ENCODE measurements at regions not wholly inside any gene's neighbourhood (a gene's known extent, or its start where the extent isn't known, plus 50 kb on each side); places are given as distances from the start of the nearest gene placed in this dataset.

DNA sequence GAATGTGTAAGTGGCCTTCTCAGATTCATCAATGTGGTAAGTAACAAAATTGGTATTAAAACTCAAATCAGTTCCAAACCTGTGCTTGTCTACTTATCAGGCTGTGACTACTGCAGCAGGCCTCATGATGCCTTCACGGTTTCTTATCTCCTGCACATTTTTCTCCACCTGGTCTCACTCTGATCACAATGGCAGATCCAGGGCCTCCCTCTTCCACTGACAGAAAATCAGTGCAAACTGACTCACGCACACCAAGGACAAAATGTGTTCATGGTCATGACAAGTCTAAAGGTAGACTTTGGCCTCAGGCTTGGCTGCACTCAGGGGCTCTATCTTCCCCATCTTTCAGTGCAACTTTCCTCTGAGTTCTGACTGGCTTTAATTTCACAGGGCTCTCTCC, 56.7 kb upstream of the ATP1A1 start (continued):
- TF ChIP-seq, protein P1, sequence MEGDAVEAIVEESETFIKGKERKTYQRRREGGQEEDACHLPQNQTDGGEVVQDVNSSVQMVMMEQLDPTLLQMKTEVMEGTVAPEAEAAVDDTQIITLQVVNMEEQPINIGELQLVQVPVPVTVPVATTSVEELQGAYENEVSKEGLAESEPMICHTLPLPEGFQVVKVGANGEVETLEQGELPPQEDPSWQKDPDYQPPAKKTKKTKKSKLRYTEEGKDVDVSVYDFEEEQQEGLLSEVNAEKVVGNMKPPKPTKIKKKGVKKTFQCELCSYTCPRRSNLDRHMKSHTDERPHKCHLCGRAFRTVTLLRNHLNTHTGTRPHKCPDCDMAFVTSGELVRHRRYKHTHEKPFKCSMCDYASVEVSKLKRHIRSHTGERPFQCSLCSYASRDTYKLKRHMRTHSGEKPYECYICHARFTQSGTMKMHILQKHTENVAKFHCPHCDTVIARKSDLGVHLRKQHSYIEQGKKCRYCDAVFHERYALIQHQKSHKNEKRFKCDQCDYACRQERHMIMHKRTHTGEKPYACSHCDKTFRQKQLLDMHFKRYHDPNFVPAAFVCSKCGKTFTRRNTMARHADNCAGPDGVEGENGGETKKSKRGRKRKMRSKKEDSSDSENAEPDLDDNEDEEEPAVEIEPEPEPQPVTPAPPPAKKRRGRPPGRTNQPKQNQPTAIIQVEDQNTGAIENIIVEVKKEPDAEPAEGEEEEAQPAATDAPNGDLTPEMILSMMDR (CRISPR knock-in tag; IDR thresholded peaks at IDR 0.05), result no peak
- TF ChIP-seq, protein P2, sequence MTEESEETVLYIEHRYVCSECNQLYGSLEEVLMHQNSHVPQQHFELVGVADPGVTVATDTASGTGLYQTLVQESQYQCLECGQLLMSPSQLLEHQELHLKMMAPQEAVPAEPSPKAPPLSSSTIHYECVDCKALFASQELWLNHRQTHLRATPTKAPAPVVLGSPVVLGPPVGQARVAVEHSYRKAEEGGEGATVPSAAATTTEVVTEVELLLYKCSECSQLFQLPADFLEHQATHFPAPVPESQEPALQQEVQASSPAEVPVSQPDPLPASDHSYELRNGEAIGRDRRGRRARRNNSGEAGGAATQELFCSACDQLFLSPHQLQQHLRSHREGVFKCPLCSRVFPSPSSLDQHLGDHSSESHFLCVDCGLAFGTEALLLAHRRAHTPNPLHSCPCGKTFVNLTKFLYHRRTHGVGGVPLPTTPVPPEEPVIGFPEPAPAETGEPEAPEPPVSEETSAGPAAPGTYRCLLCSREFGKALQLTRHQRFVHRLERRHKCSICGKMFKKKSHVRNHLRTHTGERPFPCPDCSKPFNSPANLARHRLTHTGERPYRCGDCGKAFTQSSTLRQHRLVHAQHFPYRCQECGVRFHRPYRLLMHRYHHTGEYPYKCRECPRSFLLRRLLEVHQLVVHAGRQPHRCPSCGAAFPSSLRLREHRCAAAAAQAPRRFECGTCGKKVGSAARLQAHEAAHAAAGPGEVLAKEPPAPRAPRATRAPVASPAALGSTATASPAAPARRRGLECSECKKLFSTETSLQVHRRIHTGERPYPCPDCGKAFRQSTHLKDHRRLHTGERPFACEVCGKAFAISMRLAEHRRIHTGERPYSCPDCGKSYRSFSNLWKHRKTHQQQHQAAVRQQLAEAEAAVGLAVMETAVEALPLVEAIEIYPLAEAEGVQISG (CRISPR knock-in tag; IDR thresholded peaks at IDR 0.05), result peak; percentile 27; the same call in 1 of the 2 replicates
- TF ChIP-seq HOXA7 (CRISPR knock-in tag; IDR thresholded peaks at IDR 0.05) (no peak), MIER3 (CRISPR knock-in tag; IDR thresholded peaks at IDR 0.05; ENCODE audit: borderline replicate concordance) (no peak), MIXL1 (CRISPR knock-in tag; IDR thresholded peaks at IDR 0.05) (no peak; the same call in none of the 2 replicates), POLR2A (IDR thresholded peaks at IDR 0.05; ENCODE audit: insufficient read depth in 1 of 2, low read depth in 2 of 2, low read length in 2 of 2) (no peak), ZNF720 (CRISPR knock-in tag; IDR thresholded peaks at IDR 0.05) (no peak), DR1 (CRISPR knock-in tag; IDR thresholded peaks at IDR 0.05) (no peak), ZNF451 (CRISPR knock-in tag; IDR thresholded peaks at IDR 0.05) (no peak), SPEN (CRISPR knock-in tag; IDR thresholded peaks at IDR 0.05; ENCODE audit: low read depth) (no peak), ATRX (CRISPR knock-in tag; IDR thresholded peaks at IDR 0.05; ENCODE audit: borderline replicate concordance) (no peak), TEAD2 (CRISPR knock-in tag; IDR thresholded peaks at IDR 0.05) (no peak), RXRB (CRISPR knock-in tag; IDR thresholded peaks at IDR 0.05; ENCODE audit: borderline replicate concordance) (0 out of 2 replicates have a peak, but pooled peaks have one; percentile 21), ZNF713 (CRISPR knock-in tag; IDR thresholded peaks at IDR 0.05) (no peak), NCOA1 (CRISPR knock-in tag; IDR thresholded peaks at IDR 0.05) (no peak)
- TF ChIP-seq, protein P3, sequence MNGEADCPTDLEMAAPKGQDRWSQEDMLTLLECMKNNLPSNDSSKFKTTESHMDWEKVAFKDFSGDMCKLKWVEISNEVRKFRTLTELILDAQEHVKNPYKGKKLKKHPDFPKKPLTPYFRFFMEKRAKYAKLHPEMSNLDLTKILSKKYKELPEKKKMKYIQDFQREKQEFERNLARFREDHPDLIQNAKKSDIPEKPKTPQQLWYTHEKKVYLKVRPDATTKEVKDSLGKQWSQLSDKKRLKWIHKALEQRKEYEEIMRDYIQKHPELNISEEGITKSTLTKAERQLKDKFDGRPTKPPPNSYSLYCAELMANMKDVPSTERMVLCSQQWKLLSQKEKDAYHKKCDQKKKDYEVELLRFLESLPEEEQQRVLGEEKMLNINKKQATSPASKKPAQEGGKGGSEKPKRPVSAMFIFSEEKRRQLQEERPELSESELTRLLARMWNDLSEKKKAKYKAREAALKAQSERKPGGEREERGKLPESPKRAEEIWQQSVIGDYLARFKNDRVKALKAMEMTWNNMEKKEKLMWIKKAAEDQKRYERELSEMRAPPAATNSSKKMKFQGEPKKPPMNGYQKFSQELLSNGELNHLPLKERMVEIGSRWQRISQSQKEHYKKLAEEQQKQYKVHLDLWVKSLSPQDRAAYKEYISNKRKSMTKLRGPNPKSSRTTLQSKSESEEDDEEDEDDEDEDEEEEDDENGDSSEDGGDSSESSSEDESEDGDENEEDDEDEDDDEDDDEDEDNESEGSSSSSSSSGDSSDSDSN (CRISPR knock-in tag; IDR thresholded peaks at IDR 0.05), result no peak
- TF ChIP-seq, protein P4, sequence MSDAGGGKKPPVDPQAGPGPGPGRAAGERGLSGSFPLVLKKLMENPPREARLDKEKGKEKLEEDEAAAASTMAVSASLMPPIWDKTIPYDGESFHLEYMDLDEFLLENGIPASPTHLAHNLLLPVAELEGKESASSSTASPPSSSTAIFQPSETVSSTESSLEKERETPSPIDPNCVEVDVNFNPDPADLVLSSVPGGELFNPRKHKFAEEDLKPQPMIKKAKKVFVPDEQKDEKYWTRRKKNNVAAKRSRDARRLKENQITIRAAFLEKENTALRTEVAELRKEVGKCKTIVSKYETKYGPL (CRISPR knock-in tag; IDR thresholded peaks at IDR 0.05), result no peak
- TF ChIP-seq, protein P5, sequence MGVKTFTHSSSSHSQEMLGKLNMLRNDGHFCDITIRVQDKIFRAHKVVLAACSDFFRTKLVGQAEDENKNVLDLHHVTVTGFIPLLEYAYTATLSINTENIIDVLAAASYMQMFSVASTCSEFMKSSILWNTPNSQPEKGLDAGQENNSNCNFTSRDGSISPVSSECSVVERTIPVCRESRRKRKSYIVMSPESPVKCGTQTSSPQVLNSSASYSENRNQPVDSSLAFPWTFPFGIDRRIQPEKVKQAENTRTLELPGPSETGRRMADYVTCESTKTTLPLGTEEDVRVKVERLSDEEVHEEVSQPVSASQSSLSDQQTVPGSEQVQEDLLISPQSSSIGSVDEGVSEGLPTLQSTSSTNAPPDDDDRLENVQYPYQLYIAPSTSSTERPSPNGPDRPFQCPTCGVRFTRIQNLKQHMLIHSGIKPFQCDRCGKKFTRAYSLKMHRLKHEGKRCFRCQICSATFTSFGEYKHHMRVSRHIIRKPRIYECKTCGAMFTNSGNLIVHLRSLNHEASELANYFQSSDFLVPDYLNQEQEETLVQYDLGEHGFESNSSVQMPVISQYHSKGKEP (CRISPR knock-in tag; IDR thresholded peaks at IDR 0.05), result no peak
- TF ChIP-seq, protein P6, sequence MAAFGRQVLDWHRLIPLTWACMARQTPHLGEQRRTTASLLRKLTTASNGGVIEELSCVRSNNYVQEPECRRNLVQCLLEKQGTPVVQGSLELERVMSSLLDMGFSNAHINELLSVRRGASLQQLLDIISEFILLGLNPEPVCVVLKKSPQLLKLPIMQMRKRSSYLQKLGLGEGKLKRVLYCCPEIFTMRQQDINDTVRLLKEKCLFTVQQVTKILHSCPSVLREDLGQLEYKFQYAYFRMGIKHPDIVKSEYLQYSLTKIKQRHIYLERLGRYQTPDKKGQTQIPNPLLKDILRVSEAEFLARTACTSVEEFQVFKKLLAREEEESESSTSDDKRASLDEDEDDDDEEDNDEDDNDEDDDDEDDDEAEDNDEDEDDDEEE (CRISPR knock-in tag; IDR thresholded peaks at IDR 0.05), result no peak
